CD4-positive, alpha-beta T cell treated with Interleukin-15 for 1 hour (primary cell): ENCODE measurements at regions not wholly inside any gene's neighbourhood (a gene's known extent, or its start where the extent isn't known, plus 50 kb on each side); places are given as distances from the start of the nearest gene placed in this dataset.

ENCODE experiments used
- DNase-seq: peaks from one replicate; pipeline ENCODE4 v3.0.0-alpha.2; 2020

- no peak for DNase-seq
These were observed 68.8 kb upstream of the ARHGAP24 start for GRCh38 chr4:85406185-85406584.

- no peak for DNase-seq
These were observed 67.4 kb upstream of the ARHGAP24 start for GRCh38 chr4:85407546-85407945.

- no peak for DNase-seq
These were observed 66.6 kb upstream of the ARHGAP24 start for GRCh38 chr4:85408301-85408700.

- no peak for DNase-seq
These were observed 65.7 kb upstream of the ARHGAP24 start for GRCh38 chr4:85409251-85409650.

- no peak for DNase-seq
These were observed 63.6 kb upstream of the ARHGAP24 start for GRCh38 chr4:85411386-85411785.

- DNase-seq = no peak
These were observed 60.0 kb upstream of the ARHGAP24 start for GRCh38 chr4:85414972-85415371.

GRCh38 chr4:85416094-85416493, 58.9 kb upstream of the ARHGAP24 start:
- DNase-seq = no peak

- no peak for DNase-seq
These were observed 55.8 kb upstream of the ARHGAP24 start for GRCh38 chr4:85419103-85419502.

- no peak for DNase-seq
These were observed 54.1 kb upstream of the ARHGAP24 start for GRCh38 chr4:85420831-85421230.

- no peak for DNase-seq
These were observed 51.5 kb upstream of the ARHGAP24 start for GRCh38 chr4:85423431-85423830.
